ENCODE measurements at regions not wholly inside any gene's neighbourhood (a gene's known extent, or its start where the extent isn't known, plus 50 kb on each side); places are given as distances from the start of the nearest gene placed in this dataset.

DNA sequence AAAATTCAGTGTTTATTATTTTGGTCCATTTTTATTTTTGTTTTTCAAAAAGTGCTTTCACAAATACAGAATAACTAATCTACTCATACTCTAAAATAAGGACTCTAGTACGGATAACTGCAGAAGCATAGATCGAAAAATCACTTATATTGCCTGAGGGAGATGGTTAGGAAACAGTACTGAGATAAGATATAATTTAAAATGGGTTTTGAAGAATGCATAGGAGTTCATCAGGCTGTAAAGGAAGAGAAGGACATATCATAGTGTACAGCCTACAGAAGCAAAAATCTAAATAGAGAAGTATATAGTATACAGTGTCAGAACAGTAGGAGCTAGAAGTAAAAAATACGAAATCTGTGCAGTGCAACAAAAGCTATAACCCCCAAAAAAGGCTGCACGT lies 247.4 kb downstream of the SOX11 start:
- no peaks in the 10 kb centered on the region for H3K27me3 ChIP-seq
- H3K4me3 ChIP-seq = no peak overlapping the region
- H3K4me1 ChIP-seq = no peaks in the 10 kb centered on the region
- TF ChIP-seq, protein P1, sequence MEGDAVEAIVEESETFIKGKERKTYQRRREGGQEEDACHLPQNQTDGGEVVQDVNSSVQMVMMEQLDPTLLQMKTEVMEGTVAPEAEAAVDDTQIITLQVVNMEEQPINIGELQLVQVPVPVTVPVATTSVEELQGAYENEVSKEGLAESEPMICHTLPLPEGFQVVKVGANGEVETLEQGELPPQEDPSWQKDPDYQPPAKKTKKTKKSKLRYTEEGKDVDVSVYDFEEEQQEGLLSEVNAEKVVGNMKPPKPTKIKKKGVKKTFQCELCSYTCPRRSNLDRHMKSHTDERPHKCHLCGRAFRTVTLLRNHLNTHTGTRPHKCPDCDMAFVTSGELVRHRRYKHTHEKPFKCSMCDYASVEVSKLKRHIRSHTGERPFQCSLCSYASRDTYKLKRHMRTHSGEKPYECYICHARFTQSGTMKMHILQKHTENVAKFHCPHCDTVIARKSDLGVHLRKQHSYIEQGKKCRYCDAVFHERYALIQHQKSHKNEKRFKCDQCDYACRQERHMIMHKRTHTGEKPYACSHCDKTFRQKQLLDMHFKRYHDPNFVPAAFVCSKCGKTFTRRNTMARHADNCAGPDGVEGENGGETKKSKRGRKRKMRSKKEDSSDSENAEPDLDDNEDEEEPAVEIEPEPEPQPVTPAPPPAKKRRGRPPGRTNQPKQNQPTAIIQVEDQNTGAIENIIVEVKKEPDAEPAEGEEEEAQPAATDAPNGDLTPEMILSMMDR (IDR thresholded peaks at IDR 0.05) = no peak
- no peak for DNase-seq (ENCODE audit: low spot score)
- no peaks in the 10 kb centered on the region for H3K36me3 ChIP-seq
- H3K27ac ChIP-seq = no peak overlapping the region
- H3K9me3 ChIP-seq = no peaks in the 10 kb centered on the region

DNA sequence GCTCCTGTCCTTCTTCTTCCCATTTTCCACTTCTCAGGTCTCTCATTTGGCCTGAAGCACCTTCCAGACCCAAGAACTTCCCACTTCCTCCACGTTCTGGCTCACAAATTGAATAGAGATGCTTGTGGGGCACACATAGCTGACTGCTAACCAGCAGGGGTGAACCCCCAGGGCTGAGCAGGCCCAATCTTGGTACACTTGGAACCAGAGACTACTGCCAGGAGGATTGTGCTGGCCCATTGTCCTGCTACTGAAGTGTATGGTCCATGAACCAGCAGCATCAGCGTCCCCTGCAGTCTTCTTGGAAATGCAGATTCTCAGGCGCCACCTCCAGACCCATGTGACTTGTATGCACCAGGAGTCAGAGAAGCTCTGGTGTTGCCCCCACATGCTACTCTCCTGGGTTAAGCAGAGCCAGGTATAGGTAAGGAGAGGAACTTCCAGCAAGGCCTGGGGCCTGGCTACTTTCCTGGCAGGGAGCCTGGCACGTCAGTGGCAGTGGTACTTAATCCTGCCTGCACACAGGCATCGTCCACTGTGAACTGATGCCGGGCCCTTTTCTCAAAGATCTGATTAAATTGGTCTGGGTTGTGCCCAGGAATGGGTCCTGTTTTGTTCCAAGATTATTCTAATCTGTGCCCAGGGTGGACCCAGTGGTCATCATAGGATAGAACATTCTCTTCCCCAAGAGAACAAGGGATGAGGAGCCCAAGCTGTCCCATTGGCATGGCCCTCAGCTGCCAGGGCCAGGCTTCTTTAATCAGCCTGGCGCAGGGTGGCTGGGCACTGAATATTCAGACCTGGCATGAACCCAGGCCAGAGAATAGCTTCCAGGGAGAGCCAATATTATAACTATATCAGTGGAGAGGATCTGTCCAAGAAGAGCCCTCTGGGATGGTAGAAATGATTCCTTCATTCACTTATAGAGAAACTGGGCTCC lies 248.7 kb downstream of the SOX11 start:
- Histone ChIP-seq H3K27ac (no peak overlapping the region), H3K27me3 (no peaks in the 10 kb centered on the region), H3K36me3 (no peaks in the 10 kb centered on the region), H3K4me3 (no peak overlapping the region), H3K9me3 (no peaks in the 10 kb centered on the region), H3K4me1 (no peaks in the 10 kb centered on the region)
- DNase-seq (ENCODE audit: low spot score) = no peak
- TF ChIP-seq, protein P1 (IDR thresholded peaks at IDR 0.05) = no peak

DNA sequence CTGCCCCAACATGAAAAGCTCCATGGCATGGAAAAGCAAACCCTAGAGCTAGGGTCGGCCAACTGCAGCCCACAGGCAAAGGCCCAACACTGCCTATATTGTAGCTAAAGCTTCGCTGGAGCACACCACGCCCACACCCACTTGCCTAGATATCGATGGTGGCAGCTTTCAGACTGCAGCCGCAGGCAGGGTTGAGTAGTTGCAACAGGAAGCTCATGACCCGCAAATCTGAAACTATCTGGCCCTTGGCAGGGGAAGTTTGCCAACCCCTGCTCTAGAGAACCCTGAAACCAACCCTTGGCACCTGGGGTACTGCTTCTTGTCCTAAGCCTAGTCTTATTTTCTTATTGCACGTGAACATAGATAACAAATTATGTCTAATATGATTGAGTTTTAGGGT lies 250.0 kb downstream of the SOX11 start:
- no peak for DNase-seq (ENCODE audit: low spot score)
- Histone ChIP-seq H3K4me1 (no peaks in the 10 kb centered on the region), H3K27me3 (no peaks in the 10 kb centered on the region), H3K36me3 (no peaks in the 10 kb centered on the region), H3K9me3 (no peaks in the 10 kb centered on the region), H3K4me3 (no peak overlapping the region), H3K27ac (no peak overlapping the region)
- TF ChIP-seq, protein P1 (IDR thresholded peaks at IDR 0.05) = no peak

DNA sequence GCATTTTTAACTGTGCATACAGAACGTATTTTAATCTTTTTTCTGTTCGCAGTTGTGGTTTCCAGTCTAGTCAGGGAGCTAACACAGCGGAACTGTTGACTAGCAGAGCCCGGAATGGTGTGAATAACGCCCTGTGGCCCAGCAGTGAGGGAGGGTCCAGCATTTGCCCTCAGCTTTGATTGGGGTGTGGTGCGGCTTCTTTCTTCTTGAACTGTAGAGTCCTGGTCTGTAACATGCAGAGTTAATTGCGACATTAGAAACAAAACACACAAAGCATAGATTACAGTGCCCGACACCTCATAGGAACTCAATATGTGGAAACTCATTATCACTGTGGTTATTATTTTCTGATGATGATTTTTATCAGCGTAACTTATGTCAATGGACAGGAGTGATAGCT lies 253.6 kb downstream of the SOX11 start:
- Histone ChIP-seq H3K4me3 (no peak overlapping the region), H3K27ac (no peak overlapping the region), H3K36me3 (no peaks in the 10 kb centered on the region), H3K9me3 (no peaks in the 10 kb centered on the region), H3K27me3 (no peaks in the 10 kb centered on the region), H3K4me1 (no peaks in the 10 kb centered on the region)
- no peak for DNase-seq (ENCODE audit: low spot score)
- TF ChIP-seq, protein P1 (IDR thresholded peaks at IDR 0.05) = no peak

DNA sequence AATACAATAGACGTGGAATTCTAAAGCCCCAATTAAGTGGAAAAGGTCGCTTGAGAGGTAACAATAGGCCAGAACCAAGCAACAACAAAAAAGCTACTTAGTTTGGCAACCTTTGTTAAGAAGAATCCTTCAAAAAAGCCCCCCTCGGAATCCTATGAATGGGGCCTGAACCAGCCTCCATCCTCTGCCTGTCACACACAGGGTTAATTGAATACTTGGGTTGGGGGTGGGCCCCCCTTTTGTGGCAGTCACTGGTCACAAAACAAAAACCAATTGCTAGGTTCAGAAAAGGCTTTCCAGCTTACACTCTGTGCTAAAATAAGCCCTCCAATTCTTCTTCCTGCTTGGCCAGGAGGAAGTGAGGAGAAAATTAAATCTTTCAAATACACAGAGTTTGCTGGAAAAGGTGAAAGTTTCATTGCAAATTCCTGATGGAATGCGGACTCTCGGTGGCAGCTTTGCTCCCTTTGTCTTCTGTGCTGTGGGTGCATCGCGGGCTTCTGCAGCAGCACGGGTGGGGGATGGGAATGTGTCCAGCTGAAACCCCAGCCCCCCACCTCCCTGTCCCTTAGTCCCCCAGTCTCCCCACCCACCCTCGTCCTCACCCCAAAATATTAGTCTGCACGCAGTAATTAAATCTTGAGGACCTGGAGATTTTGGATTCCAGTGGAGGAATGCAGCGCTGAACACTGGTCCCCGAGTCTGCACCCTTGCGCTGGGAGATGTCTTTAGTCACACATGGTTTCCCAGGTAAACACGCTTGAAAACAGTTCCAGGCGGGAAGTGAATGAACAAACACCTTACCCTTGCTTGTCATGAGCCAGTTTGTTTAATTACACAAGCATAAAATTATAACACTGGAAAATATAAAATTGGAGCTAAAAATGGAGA lies 254.3 kb downstream of the SOX11 start:
- H3K4me3 ChIP-seq = no peak overlapping the region
- H3K27me3 ChIP-seq = no peaks in the 10 kb centered on the region
- H3K4me1 ChIP-seq = no peaks in the 10 kb centered on the region
- no peak overlapping the region for H3K27ac ChIP-seq
- no peak for DNase-seq (ENCODE audit: low spot score)
- no peaks in the 10 kb centered on the region for H3K36me3 ChIP-seq
- TF ChIP-seq, protein P1 (IDR thresholded peaks at IDR 0.05) = no peak
- H3K9me3 ChIP-seq = no peaks in the 10 kb centered on the region

All from right atrium auricular region (tissue), 2 donors.